GM23338 (cell line): ENCODE measurements at regions not wholly inside any gene's neighbourhood (a gene's known extent, or its start where the extent isn't known, plus 50 kb on each side); places are given as distances from the start of the nearest gene placed in this dataset.
A peak's percentile ranks its signal among the peaks of the same experiment; 100 is the strongest.

Experiments used
- ATAC-seq: fragments of 200-7000 bp; cut with Tn5 transposase; 3 replicates; pipeline ENCODE4 v1.9.1; 2020
- DNase-seq: peaks from one replicate; pipeline ENCODE4 v3.0.0-alpha.2; 2015; ENCODE audit warnings: low spot score
- H2AFZ ChIP-seq: fragments of 200-600 bp; sonication (generic); 2 replicates; pipeline ENCODE4 v1.8.0; 2016; ENCODE audit warnings: antibody characterized with exemption, mild to moderate bottlenecking, moderate library complexity
- H3F3A ChIP-seq: fragments of 200-600 bp; sonication (generic); replicated peaks from 2 replicates; pipeline ENCODE4 v1.8.0; 2017; ENCODE audit warnings: antibody characterized with exemption, mixed run types, low read depth
- H3K27ac ChIP-seq: fragments of 200-600 bp; sonication (generic); 2 replicates; pipeline ENCODE4 v1.6.1; 2016; ENCODE audit warnings: low read depth
- H3K27me3 ChIP-seq: fragments of 200-600 bp; sonication (generic); 2 replicates; pipeline ENCODE4 v1.8.0; 2016; ENCODE audit warnings: mild to moderate bottlenecking, mixed run types, moderate library complexity; ENCODE audit not compliant: insufficient read depth
- H3K36me3 ChIP-seq: fragments of 200-600 bp; sonication (generic); 2 replicates; pipeline ENCODE4 v1.8.0; 2016; ENCODE audit warnings: mild to moderate bottlenecking; ENCODE audit not compliant: insufficient read depth
- H3K4me1 ChIP-seq: fragments of 200-600 bp; sonication (generic); 2 replicates; pipeline ENCODE4 v1.8.0; 2016; ENCODE audit warnings: mild to moderate bottlenecking, moderate library complexity; ENCODE audit not compliant: insufficient read depth
- H3K4me2 ChIP-seq: fragments of 200-600 bp; sonication (generic); 2 replicates; pipeline ENCODE4 v1.7.1; 2017; ENCODE audit warnings: mixed run types
- H3K4me3 ChIP-seq: fragments of 200-600 bp; sonication (generic); 2 replicates; pipeline ENCODE4 v1.6.1; 2016; ENCODE audit warnings: mixed run types
- H3K79me2 ChIP-seq: fragments of 200-600 bp; sonication (generic); replicated peaks from 2 replicates; pipeline ENCODE4 v1.8.0; 2017; ENCODE audit warnings: mild to moderate bottlenecking; ENCODE audit not compliant: insufficient read depth
- H3K9me2 ChIP-seq: fragments of 200-600 bp; sonication (generic); 2 replicates; pipeline ENCODE4 v1.8.0; 2017; ENCODE audit not compliant: insufficient read depth
- H4K20me1 ChIP-seq: fragments of 200-600 bp; sonication (generic); replicated peaks from 2 replicates; pipeline ENCODE4 v1.8.0; 2017; ENCODE audit warnings: mild to moderate bottlenecking; ENCODE audit not compliant: insufficient read depth
- H3K27ac Mint-ChIP-seq: 2 replicates; pipeline ENCODE4 v1.8.0; 2020; ENCODE audit warnings: inconsistent platforms, mild to moderate bottlenecking, moderate library complexity, mixed read lengths
- H3K27me3 Mint-ChIP-seq: 3 replicates; pipeline ENCODE4 v1.8.0; 2022; ENCODE audit warnings: low read depth, mild to moderate bottlenecking, moderate library complexity, mixed read lengths, inconsistent platforms; ENCODE audit not compliant: insufficient read depth, poor library complexity
- H3K36me3 Mint-ChIP-seq: 3 replicates; pipeline ENCODE4 v1.8.0; 2021; ENCODE audit warnings: low read depth, mild to moderate bottlenecking, inconsistent platforms, moderate library complexity, mixed read lengths
- H3K4me1 Mint-ChIP-seq: 3 replicates; pipeline ENCODE4 v1.8.0; 2020; ENCODE audit warnings: mild to moderate bottlenecking, inconsistent platforms, mixed read lengths
- H3K4me3 Mint-ChIP-seq: 3 replicates; pipeline ENCODE4 v1.8.0; 2021; ENCODE audit warnings: moderate library complexity, mild to moderate bottlenecking, inconsistent platforms, mixed read lengths
- H3K9me3 Mint-ChIP-seq: 3 replicates; pipeline ENCODE4 v1.8.0; 2020; ENCODE audit warnings: moderate library complexity, mild to moderate bottlenecking, inconsistent platforms, mixed read lengths
- CREB1 ChIP-seq: fragments of 250-450 bp; sonication (Bioruptor Pico); IDR thresholded peaks from 2 replicates; pipeline ENCODE4 v1.5.0; 2020; ENCODE audit warnings: low read depth, mild to moderate bottlenecking, moderate library complexity
- NANOG ChIP-seq: IDR thresholded peaks from 2 replicates; pipeline ENCODE4 v1.6.1; 2016; ENCODE audit warnings: antibody characterized with exemption, borderline replicate concordance
- POLR2AphosphoS5 ChIP-seq: IDR thresholded peaks from 2 replicates; pipeline ENCODE4 v1.6.1; 2016; ENCODE audit warnings: antibody characterized with exemption, low read depth
- REST ChIP-seq: IDR thresholded peaks from one replicate; pipeline ENCODE4 v1.6.1; 2018; ENCODE audit warnings: antibody characterized with exemption; ENCODE audit not compliant: unreplicated experiment
- ZNF114 ChIP-seq: fragments of 250-450 bp; sonication (Bioruptor Pico); IDR thresholded peaks from 2 replicates; pipeline ENCODE4 v1.5.0; 2020; ENCODE audit warnings: mild to moderate bottlenecking, moderate library complexity
- ZNF331 ChIP-seq: fragments of 250-450 bp; sonication (Bioruptor Pico); IDR thresholded peaks from 2 replicates; pipeline ENCODE4 v1.5.0; 2020; ENCODE audit warnings: low read depth, mild to moderate bottlenecking, moderate library complexity
- ZNF462 ChIP-seq: fragments of 250-450 bp; sonication (Bioruptor Pico); IDR thresholded peaks from 2 replicates; pipeline ENCODE4 v1.5.0; 2020; ENCODE audit warnings: mild to moderate bottlenecking, moderate library complexity

GRCh38 chr5:159700016-159700415 is 216.3 kb upstream of the ADRA1B start:
- Histone ChIP-seq H3K4me1 (no peaks in the 10 kb centered on the region), H3F3A (no peaks in the 10 kb centered on the region), H3K27me3 (no peaks in the 10 kb centered on the region), H3K9me2 (peaks cover 3% of the 10 kb centered on the region; the same call in 1 of the 2 replicates), H3K4me2 (no peak overlapping the region), H3K36me3 (no peaks in the 10 kb centered on the region), H3K79me2 (no peaks in the 10 kb centered on the region), H4K20me1 (no peaks in the 10 kb centered on the region), H3K4me3 (no peak overlapping the region), H2AFZ (no peak overlapping the region), H3K27ac (no peak overlapping the region)
- no peaks in the 10 kb centered on the region for H3K27me3 Mint-ChIP-seq
- no peak for ATAC-seq
- TF ChIP-seq REST: no peak
- TF ChIP-seq POLR2AphosphoS5: no peak
- TF ChIP-seq ZNF331 (CRISPR knock-in tag): no peak
- H3K9me3 Mint-ChIP-seq: no peaks in the 10 kb centered on the region; the same call in 2 of the 3 replicates
- H3K36me3 Mint-ChIP-seq: no peaks in the 10 kb centered on the region
- H3K4me3 Mint-ChIP-seq: no peak overlapping the region
- no peak overlapping the region for H3K27ac Mint-ChIP-seq
- no peak for DNase-seq
- no peaks in the 10 kb centered on the region; the same call in 2 of the 3 replicates for H3K4me1 Mint-ChIP-seq

GRCh38 chr5:159702301-159702700 is 214.0 kb upstream of the ADRA1B start:
- no peak overlapping the region for H3K4me3 Mint-ChIP-seq
- Histone ChIP-seq H3F3A (no peaks in the 10 kb centered on the region), H3K36me3 (no peaks in the 10 kb centered on the region), H2AFZ (0 out of 2 replicates have a peak overlapping the region, but pooled peaks have one; percentile 58), H3K4me1 (no peaks in the 10 kb centered on the region), H3K79me2 (no peaks in the 10 kb centered on the region), H3K9me2 (peaks cover 6% of the 10 kb centered on the region; the same call in 1 of the 2 replicates), H3K4me2 (no peak overlapping the region), H4K20me1 (no peaks in the 10 kb centered on the region), H3K27ac (no peak overlapping the region), H3K27me3 (no peaks in the 10 kb centered on the region), H3K4me3 (no peak overlapping the region)
- no peak for DNase-seq
- peaks cover 4% of the 10 kb centered on the region; the same call in 2 of the 3 replicates for H3K36me3 Mint-ChIP-seq
- H3K9me3 Mint-ChIP-seq: peaks cover 3% of the 10 kb centered on the region
- no peak for ATAC-seq
- TF ChIP-seq POLR2AphosphoS5: no peak
- no peak for TF ChIP-seq NANOG
- no peak for TF ChIP-seq ZNF462 (CRISPR knock-in tag)
- TF ChIP-seq ZNF331 (CRISPR knock-in tag): no peak
- no peak for TF ChIP-seq ZNF114 (CRISPR knock-in tag)
- no peak for TF ChIP-seq CREB1 (CRISPR knock-in tag)
- TF ChIP-seq REST: no peak
- H3K4me1 Mint-ChIP-seq: no peaks in the 10 kb centered on the region; the same call in 2 of the 3 replicates
- no peaks in the 10 kb centered on the region for H3K27me3 Mint-ChIP-seq
- H3K27ac Mint-ChIP-seq: no peak overlapping the region
